GM11168 (cell line): ENCODE measurements at regions not wholly inside any gene's neighbourhood (a gene's known extent, or its start where the extent isn't known, plus 50 kb on each side); places are given as distances from the start of the nearest gene placed in this dataset.
"Not testable (repeated sequence)": the region's sequence is repeated elsewhere in the genome, so short reads cannot be mapped to it uniquely, and the experiment has no call there.

Experiments
- in situ Hi-C: fragments of 300-500 bp; cut with MboI; formaldehyde crosslinking; loops from one replicate; pipeline ENCODE4 v1.12.0; 2022; ENCODE audit warnings: low sequenced_read_pairs; ENCODE audit not compliant: unreplicated experiment

DNA sequence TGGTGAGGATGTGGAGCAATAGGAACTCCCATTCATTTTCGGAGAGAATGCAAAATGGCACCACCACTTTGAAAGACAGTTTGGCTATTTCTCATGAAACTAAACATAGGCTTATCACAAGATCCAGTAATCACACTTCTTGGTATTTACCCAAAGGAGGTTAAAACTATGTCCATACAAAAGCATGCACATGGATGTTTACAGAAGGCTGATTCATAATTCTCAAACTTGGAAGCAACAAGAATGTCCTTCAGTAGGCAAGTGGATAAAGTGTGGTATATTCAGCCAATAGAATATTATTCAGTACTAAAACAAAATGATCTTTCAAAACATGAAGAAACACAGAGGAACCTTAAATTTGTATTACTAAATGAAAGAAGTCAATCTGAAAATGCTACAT, 440.6 kb downstream of the FBXO15 start:
- in situ Hi-C loops = no loop called here

DNA sequence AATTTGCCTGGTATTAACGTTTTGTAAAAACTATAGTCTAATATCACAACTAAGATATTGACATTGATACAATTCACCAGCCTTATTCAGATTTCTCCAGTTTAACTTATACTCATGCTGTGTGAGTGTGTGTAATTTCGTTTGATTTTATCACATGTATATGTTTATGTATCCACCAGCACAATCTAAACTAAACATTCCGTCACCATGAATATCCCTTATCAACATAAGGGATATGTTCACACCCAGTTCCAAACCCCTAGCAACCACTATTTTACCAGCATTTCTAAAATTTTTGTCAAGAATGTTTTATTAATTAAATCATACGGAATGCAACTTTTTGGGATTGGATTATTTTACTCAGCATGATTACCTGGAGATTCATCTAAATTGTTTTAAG, 450.3 kb downstream of the FBXO15 start:
- in situ Hi-C loops = no loop called here

DNA sequence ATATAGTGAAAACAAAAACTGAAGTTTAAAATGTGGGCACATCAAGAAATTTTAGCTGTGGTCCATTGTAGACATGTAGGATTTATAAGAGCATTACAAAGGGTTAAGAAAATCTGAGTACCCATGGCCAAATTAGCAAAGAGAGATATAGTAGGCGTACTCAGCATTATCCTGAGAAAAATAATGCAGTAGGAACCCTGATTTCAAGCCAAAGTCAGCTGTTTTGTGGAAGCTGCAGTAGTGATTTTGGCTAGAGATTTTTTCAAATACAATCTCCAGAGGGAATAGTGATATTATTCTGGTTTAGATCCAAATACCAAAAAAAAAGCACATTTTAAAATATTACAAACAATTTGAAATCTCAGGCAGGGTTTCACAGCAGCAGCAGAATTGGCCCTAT, 450.9 kb downstream of the FBXO15 start:
- in situ Hi-C loops = no loop called here

DNA sequence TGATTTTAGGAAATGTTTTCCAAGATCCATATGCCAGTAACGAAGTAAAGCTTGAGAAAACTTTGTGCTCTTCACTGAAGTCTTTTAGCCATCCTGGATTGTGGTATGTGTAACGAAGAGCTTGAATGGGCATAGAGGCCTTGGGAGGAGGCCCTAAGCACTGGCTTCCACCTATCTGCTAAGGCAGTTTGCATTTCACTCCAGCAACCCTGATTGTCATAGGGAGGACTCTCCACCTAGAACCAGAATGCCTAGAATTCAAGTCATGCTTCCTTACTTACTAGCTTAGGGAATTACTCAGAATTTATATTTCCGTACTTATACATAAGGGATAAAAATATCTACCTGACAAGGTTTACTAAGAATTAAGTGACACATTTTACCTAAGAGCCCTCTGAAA, 451.5 kb downstream of the FBXO15 start:
- in situ Hi-C loops = no loop called here

DNA sequence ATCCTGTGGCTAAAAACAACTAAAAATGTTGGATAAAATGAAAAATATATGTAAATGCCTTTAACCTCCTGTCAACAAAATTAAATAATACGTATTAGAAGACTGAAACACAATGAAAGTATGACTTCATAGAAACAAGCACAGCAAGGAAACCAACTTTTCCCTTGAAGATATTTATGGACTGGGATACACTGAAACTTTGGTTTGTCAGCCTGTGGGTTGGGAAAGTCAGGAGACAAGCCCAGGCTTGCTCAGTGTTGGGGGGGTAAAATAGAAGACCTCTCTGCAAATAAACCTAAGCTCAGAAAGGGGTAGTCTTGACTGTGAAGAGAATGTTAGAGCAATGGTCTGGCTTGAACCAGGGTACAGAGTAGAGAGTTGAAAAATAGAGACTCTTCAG, 454.5 kb downstream of the FBXO15 start:
- in situ Hi-C loops = no loop called here

DNA sequence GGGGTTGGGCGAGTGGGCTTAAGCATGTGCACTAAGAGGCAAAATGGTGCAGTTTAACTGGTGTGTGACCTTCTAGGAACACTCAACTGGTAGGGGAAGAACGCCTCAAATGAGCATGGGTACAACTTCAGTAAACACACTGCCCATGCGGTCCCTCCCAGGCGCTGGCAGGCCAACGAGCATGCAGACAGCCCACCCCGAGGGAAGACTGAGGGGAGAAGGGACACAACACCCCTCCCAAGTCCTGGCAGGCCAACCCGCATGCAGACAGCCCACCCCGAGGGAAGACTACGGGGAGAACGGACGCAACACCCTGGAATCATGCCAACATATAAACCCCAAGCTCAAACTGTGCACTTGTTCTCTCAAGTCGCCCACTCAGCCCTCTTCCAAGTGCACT, 456.0 kb downstream of the FBXO15 start:
- in situ Hi-C loops = no loop called here

DNA sequence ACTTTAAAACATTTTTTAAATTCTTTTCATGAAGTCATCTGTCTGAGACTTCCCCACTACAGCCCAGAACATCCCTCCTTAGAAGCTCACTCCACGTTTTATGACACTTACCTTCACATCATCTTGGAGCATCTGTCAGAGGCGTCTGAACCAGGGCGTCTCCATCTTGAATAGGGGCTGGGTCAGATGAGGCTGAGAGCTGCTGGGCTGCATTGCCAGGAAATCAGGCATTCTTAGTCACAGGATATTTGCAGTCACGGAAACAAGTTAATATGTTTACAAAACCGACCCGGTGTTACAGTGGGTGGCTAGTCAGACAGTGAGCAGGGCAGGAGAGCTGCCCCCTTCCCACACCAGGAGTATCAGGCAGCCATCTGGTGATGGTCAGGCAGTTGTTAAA, 456.5 kb downstream of the FBXO15 start:
- in situ Hi-C loops = no loop called here

DNA sequence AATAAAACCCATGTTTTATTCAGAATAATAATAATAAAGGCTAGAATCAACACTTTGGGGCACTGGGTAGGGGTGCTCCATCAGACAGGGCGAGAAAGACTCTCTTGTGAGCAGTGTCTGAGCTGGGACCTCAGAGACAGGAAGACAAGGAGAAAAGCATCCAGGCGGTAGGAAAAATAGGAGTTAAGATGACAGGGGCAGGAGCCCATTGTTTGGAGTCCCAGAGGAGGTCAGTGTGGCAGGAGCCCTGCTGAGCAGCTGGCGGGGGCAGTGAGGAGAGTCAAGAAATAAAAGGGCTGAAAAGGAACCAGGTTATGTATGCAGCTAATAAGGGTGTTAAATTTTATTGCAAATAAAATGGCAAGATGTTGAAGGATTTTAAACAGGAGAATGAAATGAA, 457.4 kb downstream of the FBXO15 start:
- in situ Hi-C loops = no loop called here

DNA sequence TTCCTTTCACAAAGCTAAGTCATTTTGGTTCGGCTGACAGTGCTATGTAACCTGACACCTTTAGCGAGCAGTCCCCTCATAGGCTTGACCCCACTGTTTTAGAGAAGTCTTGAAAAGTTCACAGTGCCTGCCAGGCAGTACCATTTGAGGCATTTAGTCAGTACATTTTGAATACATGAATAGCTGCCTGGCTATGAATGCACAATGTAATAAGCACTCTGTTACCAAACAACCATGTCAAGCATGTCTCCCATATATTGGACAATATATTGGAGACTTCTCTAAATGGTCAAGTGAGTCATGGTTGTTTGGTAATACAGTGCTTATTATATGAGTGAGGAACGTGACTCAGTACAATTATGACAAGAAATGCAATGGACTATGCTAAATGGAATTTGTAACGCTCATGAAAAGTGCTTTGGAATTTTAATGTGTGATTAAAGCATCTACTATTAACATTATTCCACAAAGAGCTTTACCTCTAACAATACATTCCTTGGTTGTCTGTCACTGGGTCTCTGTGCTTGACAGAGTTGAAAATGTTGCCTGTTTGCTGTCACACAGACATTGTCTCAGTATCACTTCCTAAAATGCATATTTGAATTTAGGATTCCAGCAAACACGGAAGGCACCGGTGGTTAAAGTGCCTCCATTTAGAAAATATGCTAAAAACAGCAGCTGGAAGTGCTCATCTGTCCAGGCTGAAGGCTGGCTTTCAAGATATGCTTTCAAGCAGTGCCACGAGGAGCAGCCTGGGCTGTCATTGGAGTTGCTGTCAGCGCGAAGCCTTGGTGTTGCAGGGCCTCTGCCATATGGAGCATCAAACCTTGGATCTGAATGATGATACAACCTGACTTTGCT, 458.6 kb downstream of the FBXO15 start:
- in situ Hi-C loops = no loop called here

DNA sequence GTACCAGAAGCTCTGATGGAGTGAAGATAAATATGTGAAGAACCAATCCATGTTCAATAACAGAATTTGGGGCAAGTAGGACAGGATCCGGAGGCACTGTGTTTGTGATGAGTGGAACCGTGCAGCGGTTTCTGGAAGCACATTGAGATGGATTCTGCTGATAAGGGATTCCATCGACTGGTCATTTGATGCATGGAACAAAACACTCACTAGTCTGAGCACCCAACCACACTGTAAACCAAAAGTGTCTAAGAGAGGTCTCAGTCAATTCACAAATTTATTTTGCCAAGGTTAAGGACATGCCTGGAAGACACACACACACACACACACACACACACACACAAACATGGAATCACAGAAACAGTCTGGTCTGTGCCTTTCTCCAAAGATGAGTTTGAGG, 459.5 kb downstream of the FBXO15 start:
- in situ Hi-C loops = no loop called here

DNA sequence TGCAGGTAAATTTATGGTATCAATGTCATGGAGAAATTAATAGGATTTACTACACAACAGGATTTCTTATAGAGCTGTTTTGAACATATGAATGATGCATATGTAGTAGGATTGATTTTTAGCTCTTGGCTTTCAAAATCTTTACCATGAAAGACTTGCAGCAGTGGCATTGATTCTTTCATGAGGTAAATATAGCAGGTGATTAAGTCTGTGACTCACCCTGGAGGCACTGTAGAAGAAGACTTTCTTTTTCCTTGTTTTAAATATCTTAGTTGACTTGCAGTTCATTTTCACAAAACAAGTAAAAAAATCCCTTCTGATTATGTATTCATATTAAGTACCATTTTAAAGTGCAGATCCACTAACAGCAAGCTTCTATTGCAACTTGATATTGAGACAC, 463.0 kb downstream of the FBXO15 start:
- in situ Hi-C loops = no loop called here

DNA sequence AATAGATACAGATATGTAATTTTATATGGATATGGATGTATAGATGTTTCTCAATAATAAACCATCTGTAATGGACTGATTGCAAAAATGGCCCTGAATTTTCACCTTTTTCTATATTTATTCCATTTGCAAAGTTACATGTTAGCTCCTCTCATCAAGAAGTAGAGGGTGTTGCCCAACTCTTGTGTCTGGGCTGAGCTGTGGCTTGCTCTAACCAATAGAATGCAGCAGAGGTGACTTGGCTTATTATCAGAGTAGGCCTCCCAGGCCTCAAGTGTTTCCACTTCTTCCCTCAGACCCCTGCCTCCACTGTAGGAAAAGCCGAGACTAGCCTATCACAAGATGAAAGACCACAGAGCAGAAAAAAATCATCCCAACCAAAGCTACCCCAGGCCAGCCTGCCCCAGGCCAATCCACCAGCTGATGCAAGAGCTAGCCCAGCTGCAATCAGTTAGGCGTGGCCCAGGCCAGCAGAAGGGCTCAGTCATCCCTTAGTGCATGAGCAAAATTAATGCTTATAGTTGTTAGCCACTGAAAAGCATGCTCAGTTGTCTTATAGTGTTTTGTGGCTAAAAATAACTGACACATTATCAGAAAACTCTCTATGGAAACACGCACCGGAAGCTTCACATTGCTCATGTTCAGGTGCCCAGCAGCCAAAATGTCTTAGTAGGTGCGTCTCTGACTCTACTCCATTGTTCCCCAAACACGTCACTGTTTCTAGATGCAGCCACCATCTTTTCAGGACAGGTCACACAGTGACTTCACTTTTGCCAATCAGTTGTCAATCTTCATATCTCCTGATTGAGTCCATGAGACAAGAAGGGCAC, 464.0 kb downstream of the FBXO15 start:
- in situ Hi-C loops = no loop called here

DNA sequence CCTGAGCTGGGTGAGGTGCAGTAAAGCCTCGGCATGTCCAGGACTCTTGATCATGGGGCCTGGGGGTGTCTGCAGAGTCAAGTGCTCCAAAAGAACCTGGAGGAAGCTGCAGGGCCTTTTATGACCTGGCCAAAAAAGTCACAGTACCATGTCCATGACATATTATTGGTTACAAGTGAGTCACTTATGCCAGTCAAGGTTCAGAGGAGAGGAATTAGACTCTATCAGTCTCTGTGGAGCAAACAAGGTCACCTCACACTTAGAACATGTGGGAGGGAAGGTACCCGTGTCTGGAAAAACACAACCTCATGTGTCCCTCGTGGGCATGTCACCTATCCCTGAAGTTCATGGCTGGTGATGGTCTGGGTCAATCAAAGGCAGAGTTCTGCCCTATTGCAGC, 465.7 kb downstream of the FBXO15 start:
- in situ Hi-C loops = no loop called here

DNA sequence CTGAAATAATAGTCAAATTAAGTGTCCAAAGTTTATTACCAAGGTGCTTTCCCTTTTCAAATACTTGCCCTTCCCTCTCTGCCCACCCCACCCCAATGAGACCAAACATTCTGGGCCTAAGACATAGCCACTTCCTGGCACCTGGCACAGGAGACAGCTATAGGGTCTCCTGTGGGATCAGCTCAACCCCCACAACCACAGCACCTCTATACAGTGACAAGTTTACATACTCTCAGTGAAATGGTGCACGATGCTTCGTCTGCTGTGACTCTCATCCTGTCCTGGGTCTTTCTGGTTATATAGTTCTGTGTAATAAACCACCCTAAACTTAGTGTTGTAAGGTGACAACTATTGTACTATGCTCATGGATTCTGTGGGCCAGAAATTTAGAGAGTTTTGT, 466.2 kb downstream of the FBXO15 start:
- in situ Hi-C loops = no loop called here

DNA sequence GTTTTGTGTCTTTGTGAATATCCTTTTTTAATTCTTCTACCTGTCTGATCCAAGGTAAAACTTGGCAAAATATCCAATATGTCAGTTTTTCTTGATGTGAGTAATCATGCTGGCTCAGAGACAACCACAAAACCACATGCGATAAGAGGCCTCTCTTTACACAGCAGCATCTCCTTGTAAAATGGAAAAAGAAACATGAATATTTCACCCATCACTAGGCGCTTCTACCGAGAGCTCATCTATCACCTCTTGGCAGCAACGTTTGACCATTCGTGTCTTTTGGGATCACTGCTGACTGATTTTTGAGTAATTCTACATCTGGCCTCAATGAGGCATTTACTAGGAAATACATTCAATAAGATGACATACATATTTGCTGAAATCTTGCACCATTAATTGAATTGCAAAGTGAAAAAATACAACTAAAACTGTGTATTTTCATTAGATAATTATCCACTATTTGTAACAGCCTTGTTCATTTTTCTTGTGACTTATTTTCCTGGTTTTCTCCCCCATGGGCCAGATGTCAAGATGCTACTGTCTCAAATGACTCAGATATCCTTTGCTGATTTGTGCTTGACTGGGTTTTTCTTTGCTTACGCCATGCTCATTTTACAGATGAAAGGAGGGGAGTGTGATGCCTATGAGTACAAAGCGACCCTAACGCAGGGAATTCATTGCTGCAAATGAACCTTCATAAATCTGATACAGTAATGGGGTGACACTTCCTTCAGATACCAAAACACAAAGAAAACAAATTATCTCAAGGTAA, 467.5 kb downstream of the FBXO15 start:
- in situ Hi-C loops = no loop called here

DNA sequence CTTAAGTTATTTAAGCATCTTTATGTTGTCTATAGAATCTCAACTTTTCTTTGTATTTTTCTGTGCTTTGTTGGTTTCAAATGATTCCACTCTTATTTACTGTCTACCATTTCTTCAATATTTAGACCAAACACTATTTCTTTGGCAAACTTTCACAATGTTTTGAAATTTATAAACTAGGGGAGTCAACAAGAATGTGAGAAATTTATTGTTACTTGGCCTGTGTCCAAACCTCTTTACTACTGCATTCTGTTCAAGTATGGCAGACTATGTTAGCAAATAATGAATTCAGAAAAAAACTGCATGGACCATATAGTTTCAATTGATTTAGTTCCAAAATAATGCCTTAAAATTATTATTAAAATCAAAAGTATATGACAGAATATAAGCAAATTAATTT, 470.2 kb downstream of the FBXO15 start:
- in situ Hi-C loops = no loop called here

DNA sequence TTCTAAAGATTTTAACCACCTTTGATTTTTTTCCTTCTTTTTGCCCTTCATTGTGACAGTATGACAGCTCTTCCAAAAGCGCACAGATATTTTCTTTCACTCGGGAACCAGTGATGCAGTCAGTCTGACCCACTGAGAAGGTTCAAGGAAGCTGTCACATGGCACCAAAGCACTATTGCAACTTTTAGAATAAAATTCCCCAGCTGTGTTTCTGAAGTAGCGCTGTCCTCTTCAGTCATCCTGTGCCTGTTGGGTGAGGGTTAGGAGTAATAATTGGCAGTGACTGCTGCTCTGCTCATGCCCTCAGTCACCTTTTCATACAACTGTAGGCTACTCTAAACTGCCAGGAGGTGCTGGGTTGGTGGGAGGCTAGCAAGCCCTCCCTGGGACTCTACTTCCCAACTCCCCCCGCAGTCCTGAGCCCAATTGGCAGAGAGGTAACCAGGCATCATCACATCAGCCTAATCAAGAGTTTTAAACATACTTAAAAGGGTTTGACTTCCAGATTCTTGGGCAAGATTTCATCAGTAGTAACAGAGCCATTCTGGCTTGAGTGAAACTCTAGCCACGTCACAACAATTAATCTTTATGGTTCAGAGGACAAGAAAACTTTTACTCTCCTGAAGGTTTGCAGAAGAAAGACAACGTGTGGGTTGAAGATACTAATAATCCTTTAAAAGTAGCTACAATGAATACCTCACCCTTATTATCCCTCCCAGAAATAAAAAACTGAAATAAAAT, 473.3 kb downstream of the FBXO15 start:
- in situ Hi-C loops = no loop called here

DNA sequence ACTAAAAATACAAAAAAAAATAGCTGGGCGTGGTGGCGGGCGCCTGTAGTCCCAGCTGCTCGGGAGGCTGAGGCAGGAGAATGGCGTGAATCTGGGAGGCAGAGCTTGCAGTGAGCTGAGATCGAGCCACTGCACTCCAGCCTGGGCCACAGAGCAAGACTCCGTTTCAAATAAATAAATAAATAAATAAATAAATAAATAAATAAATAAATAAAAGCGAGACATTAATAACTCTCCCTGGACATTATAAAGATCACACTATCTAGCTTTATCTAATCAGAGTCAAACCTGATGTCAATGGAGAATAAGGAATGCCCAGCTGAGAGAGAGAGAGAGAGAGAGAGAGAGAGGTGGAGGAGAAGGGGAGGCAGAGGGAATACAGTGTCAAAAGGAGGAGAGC, 476.2 kb downstream of the FBXO15 start:
- in situ Hi-C loops = not testable (repeated sequence)

DNA sequence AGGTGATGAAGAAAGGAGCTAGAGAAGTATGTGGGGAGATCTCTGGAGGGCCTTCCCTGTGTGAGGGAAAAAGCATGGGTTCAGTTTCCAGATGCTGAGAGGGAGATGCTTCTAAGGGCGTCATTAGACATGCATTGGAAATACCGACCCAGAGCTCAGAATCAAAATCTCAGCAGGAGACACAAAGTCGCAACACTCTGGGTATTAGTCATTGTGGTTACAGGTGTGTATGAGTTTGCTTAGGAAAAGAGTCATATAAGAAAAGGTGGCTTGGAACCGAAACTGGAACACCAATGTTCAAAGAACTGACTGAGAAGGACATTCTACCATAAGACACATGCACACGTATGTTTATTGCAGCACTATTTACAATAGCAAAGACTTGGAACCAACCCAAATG, 477.1 kb downstream of the FBXO15 start:
- in situ Hi-C loops = no loop called here

DNA sequence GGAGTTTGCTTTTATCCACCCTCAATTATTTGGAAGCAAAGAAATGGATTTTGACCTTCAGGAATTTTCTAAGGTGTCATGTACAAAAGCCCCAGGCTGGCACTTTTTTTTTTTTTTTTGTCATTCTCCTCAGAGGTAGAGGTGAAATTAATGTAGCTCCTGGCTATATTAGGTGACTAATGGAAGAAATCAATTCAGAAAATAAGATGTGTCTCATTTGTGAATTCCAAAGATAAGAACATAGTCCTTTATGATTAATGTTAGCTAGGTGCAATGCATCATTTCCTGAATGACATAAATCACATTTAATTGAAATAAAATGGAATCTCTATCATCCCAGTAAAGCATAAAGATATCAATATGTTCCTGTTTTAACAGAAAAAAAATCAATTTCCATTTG, 477.6 kb downstream of the FBXO15 start:
- in situ Hi-C loops = no loop called here
